ENCODE measurements at regions not wholly inside any gene's neighbourhood (a gene's known extent, or its start where the extent isn't known, plus 50 kb on each side); places are given as distances from the start of the nearest gene placed in this dataset.
"Not testable (repeated sequence)": the region's sequence is repeated elsewhere in the genome, so short reads cannot be mapped to it uniquely, and the experiment has no call there.

GRCh38 chr2:8594731-8595427 is 87.0 kb upstream of the ID2 start:
- no peak for DNase-seq

GRCh38 chr2:8595428-8595805 is 86.4 kb upstream of the ID2 start:
- DNase-seq = no peak

GRCh38 chr2:8595811-8596600 is 85.8 kb upstream of the ID2 start:
- no peak for DNase-seq

- DNase-seq = no peak
Observed at GRCh38 chr2:8597094-8597493, 84.8 kb upstream of the ID2 start.

GRCh38 chr2:8597559-8598225 is 84.2 kb upstream of the ID2 start:
- DNase-seq = no peak

GRCh38 chr2:8598295-8599165 is 83.3 kb upstream of the ID2 start:
- no peak for DNase-seq

GRCh38 chr2:8599421-8600242 is 82.2 kb upstream of the ID2 start:
- no peak for DNase-seq

- no peak for DNase-seq
Observed at GRCh38 chr2:8600456-8600855, 81.4 kb upstream of the ID2 start.

GRCh38 chr2:8602809-8603208 is 79.0 kb upstream of the ID2 start:
- DNase-seq = no peak

- not testable (repeated sequence) for DNase-seq
Observed at GRCh38 chr2:8603356-8603755, 78.5 kb upstream of the ID2 start.

GRCh38 chr2:8604262-8604661 is 77.6 kb upstream of the ID2 start:
- DNase-seq = no peak

- no peak for DNase-seq
Observed at GRCh38 chr2:8605351-8606065, 76.3 kb upstream of the ID2 start.

GRCh38 chr2:8606226-8606625 is 75.6 kb upstream of the ID2 start:
- DNase-seq = no peak

- DNase-seq = no peak
Observed at GRCh38 chr2:8606649-8607550, 75.0 kb upstream of the ID2 start.

GRCh38 chr2:8607606-8608005 is 74.2 kb upstream of the ID2 start:
- DNase-seq = no peak

GRCh38 chr2:8608411-8608954 is 73.4 kb upstream of the ID2 start:
- no peak for DNase-seq

GRCh38 chr2:8609357-8609811 is 72.5 kb upstream of the ID2 start:
- DNase-seq = no peak

GRCh38 chr2:8610775-8611174 is 71.1 kb upstream of the ID2 start:
- not testable (repeated sequence) for DNase-seq

GRCh38 chr2:8611246-8611645 is 70.6 kb upstream of the ID2 start:
- no peak for DNase-seq

GRCh38 chr2:8611700-8612099 is 70.2 kb upstream of the ID2 start:
- no peak for DNase-seq

All from activated CD4-positive, alpha-beta T cell treated with anti-CD3 and anti-CD28 coated beads, Interleukin-2, amount 50 U/mL, for 1 hour (primary cell).